BJ (cell line): ENCODE measurements at regions not wholly inside any gene's neighbourhood (a gene's known extent, or its start where the extent isn't known, plus 50 kb on each side); places are given as distances from the start of the nearest gene placed in this dataset.
"Not testable (repeated sequence)": the region's sequence is repeated elsewhere in the genome, so short reads cannot be mapped to it uniquely, and the experiment has no call there.

Experiments used
- CTCF ChIA-PET: fragments of 350-600 bp; formaldehyde crosslinking; extraction: SDS; loops from one replicate; lab custom pipeline; 2021; ENCODE audit warnings: antibody characterized with exemption, inconsistent platforms; lab: Yijun Ruan, JAX
- POLR2A ChIA-PET: fragments of 300-600 bp; sonication (Branson Sonifier 250); formaldehyde crosslinking; extraction: SDS; loops from one replicate; lab custom pipeline; 2021; ENCODE audit warnings: antibody characterized with exemption; lab: Charles Lee
- DNase-seq: peaks from one replicate; pipeline ENCODE4 v3.0.0-alpha.2; 2011; ENCODE audit warnings: low read depth
- H3K27me3 ChIP-seq: 2 replicates; pipeline ENCODE4 v1.6.0; 2011; ENCODE audit warnings: low read length; ENCODE audit not compliant: control insufficient read depth, insufficient read depth
- H3K36me3 ChIP-seq: 2 replicates; pipeline ENCODE4 v1.5.1; 2011; ENCODE audit warnings: low read length; ENCODE audit not compliant: control insufficient read depth, insufficient read depth
- H3K4me3 ChIP-seq: 2 replicates; pipeline ENCODE4 v1.5.1; 2011; ENCODE audit warnings: low read depth, mild to moderate bottlenecking, control low read depth, low read length
- TF ChIP-seq, protein P1 (sequence below): IDR thresholded peaks from 2 replicates; pipeline ENCODE4 v1.5.1; 2011; ENCODE audit warnings: low read depth, mild to moderate bottlenecking, control low read depth, inconsistent platforms, low read length, moderate library complexity; ENCODE audit not compliant: insufficient read depth

DNA sequence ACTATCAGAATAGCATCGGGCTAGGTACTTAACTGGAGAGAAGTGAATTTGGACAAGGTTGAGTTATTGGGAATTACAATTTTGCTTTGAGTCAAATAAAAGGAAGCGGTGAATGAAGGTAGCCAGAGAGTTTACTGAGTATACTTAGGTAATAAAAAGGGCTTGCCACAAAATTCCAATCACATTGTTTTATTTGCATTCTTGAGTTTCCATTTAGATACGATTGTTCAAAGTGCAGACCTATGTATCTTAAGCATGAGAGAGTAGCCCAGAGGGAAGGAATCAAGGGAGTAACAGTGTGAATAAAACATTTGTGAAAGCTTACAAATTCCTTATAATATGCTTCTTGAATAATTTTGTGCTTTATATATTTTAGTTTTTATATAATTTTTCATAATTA is 102.5 kb upstream of the NDST4 start:
- H3K27me3 ChIP-seq: no peaks in the 10 kb centered on the region
- DNase-seq: no peak
- TF ChIP-seq, protein P1, sequence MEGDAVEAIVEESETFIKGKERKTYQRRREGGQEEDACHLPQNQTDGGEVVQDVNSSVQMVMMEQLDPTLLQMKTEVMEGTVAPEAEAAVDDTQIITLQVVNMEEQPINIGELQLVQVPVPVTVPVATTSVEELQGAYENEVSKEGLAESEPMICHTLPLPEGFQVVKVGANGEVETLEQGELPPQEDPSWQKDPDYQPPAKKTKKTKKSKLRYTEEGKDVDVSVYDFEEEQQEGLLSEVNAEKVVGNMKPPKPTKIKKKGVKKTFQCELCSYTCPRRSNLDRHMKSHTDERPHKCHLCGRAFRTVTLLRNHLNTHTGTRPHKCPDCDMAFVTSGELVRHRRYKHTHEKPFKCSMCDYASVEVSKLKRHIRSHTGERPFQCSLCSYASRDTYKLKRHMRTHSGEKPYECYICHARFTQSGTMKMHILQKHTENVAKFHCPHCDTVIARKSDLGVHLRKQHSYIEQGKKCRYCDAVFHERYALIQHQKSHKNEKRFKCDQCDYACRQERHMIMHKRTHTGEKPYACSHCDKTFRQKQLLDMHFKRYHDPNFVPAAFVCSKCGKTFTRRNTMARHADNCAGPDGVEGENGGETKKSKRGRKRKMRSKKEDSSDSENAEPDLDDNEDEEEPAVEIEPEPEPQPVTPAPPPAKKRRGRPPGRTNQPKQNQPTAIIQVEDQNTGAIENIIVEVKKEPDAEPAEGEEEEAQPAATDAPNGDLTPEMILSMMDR: no peak
- ChIA-PET POLR2A (no interaction called here), CTCF (no interaction called here)
- H3K4me3 ChIP-seq: no peak overlapping the region
- H3K36me3 ChIP-seq: no peaks in the 10 kb centered on the region

DNA sequence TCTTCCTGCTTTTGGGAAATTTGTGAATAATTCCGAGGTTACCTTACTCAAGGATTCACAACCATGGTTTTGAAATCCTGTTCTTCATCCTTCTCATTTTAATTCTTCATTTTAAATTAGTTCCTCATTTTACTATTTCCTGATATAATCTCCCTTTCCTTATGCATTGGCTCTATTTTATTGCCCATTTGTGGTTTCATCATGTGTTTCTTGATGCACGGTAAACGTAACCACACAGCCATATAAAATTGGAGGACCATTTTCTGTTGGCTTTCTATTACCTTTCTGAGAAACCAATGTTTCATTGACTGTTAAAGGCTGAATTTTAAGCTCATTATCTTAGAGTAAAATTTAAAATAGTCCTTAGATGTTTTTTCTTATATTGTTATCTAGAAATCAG is 100.3 kb upstream of the NDST4 start:
- Histone ChIP-seq H3K36me3 (no peaks in the 10 kb centered on the region), H3K4me3 (no peak overlapping the region), H3K27me3 (no peaks in the 10 kb centered on the region)
- TF ChIP-seq, protein P1: no peak
- ChIA-PET CTCF (no interaction called here), POLR2A (no interaction called here)
- DNase-seq: no peak

DNA sequence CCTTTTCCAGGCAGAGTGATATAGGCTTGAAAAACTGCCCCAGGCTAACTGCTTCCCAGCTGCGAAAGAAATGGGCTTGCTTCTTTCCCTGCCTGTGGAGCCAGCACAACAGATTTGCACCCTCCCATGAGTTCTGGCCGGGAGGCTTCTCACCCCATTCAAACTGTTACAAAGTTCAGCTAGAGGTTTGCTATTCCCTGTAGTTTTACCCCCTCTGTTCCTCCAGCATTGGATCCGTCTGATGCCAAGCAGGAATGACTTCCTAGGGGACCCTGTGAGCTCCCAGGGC is 87.6 kb upstream of the NDST4 start:
- H3K36me3 ChIP-seq: no peaks in the 10 kb centered on the region
- TF ChIP-seq, protein P1: no peak
- no peak overlapping the region for H3K4me3 ChIP-seq

DNA sequence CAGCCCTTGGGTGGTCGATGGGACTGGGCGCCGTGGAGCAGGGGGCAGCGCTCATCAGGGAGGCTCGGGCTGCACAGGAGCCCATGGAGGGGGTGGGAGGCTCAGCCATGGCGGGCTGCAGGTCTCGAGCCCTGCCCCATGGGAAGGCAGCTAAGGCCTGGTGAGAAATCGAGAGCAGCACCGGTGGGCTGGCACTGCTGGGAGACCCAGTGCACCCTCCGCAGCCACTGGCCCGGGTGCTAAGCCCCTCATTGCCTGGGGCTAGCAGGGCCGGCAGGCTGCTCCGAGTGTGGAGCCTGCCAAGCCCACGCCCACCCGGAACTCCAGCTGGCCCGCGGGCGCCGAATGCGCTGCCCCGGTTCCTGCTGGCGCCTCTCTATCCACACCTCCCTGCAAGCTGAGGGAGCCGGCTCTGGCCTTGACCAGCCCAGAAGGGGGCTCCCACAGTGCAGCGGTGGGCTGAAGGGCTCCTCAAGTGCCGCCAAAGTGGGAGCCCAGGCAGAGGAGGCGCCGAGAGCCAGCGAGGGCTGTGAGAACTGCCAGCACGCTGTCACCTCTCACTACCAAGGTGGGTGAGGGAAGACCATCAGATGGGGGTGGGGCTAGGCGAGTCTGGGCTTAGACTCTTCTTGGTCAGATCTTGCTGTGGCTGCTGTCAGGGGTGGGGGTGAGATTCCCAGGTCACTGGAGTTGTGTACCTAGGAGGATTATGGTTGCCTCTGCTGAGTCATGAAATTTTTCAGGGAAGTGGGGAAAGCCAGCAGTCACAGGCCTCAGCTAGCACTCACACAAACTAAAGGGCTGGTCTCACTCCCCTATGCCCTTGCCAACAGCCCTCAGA is 87.0 kb upstream of the NDST4 start:
- CTCF ChIA-PET, DNase-seq: not testable (repeated sequence)

More for the DNA sequence above, 87.6 kb upstream of the NDST4 start:
- no peaks in the 10 kb centered on the region for H3K27me3 ChIP-seq
- ChIA-PET CTCF (no interaction called here), POLR2A (no interaction called here)
- no peak for DNase-seq

DNA sequence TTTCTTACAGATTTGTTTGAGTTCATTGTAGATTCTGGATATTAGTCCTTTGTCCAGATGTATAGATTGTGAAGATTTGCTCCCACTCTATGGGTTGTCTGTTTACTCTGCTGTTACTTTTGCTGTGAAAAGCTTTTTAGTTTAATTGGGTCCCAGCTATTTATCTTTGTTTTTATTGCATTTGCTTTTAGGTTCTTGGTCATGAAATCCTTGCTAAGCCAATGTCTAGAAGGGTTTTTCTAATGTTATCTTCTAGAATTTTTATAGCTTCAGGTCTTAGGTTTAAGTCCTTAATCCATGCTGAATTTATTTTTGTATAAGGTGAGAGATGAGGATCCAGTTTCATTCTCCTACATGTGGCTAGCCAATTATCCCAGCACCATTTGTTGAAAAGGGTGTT is 81.2 kb upstream of the NDST4 start:
- DNase-seq, H3K27me3 ChIP-seq, POLR2A ChIA-PET, CTCF ChIA-PET, H3K36me3 ChIP-seq, H3K4me3 ChIP-seq: not testable (repeated sequence)

More for the DNA sequence above, 87.0 kb upstream of the NDST4 start:
- H3K36me3 ChIP-seq, H3K27me3 ChIP-seq, POLR2A ChIA-PET, H3K4me3 ChIP-seq: not testable (repeated sequence)

DNA sequence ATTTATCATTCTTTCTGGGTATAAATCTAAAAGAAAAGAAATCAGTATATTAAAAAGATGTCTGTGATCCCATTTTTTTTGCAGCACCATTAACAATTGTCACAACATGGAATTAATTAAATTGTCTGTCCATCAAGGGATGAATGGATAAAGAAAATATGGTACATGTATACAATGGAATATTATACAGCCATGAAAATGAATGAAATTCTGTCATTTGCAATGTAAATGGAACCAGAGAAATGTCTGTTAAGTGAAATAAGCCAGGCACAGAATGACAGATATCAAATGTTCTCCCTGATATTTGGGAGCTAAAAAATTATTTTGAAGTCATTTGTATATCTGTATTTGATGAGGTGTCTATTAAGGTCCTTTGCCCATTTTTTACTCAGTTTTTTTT is 77.1 kb upstream of the NDST4 start:
- Histone ChIP-seq H3K27me3 (no peaks in the 10 kb centered on the region), H3K4me3 (no peak overlapping the region), H3K36me3 (no peaks in the 10 kb centered on the region)
- CTCF ChIA-PET: no interaction called here
- TF ChIP-seq, protein P1: no peak
- no peak for DNase-seq
- POLR2A ChIA-PET: no interaction called here
